CD8-positive, alpha-beta memory T cell (primary cell): ENCODE measurements at regions not wholly inside any gene's neighbourhood (a gene's known extent, or its start where the extent isn't known, plus 50 kb on each side); places are given as distances from the start of the nearest gene placed in this dataset.

Experiments used
- CTCF ChIA-PET: fragments of 350-600 bp; sonication (Branson Sonifier 250); formaldehyde crosslinking; loops from one replicate; lab custom pipeline; 2021; ENCODE audit warnings: antibody characterized with exemption; lab: Charles Lee
- POLR2A ChIA-PET: fragments of 350-600 bp; sonication (Branson Sonifier 250); formaldehyde crosslinking; loops from one replicate; lab custom pipeline; 2021; ENCODE audit warnings: antibody characterized with exemption; lab: Charles Lee
- DNase-seq, 5 donors: peaks; one replicate each; pipeline versions ENCODE4 v3.0.0 to v3.0.0-alpha.2; 2020 to 2022; ENCODE audit warnings: mixed read lengths in 1 of 5
- H3K27ac ChIP-seq: one replicate; pipeline ENCODE4 v1.7.0; 2013; ENCODE audit warnings: low read depth, mild to moderate bottlenecking, low read length, moderate library complexity
- H3K27me3 ChIP-seq: 2 replicates; pipeline ENCODE4 v1.7.0; 2013; ENCODE audit warnings: low read length, mild to moderate bottlenecking; ENCODE audit not compliant: insufficient read depth, poor library complexity, severe bottlenecking
- H3K36me3 ChIP-seq: 2 replicates; pipeline ENCODE4 v1.7.0; 2013; ENCODE audit warnings: mild to moderate bottlenecking, low read length, moderate library complexity; ENCODE audit not compliant: insufficient read depth
- H3K4me1 ChIP-seq: 2 replicates; pipeline ENCODE4 v1.7.0; 2013; ENCODE audit warnings: mild to moderate bottlenecking, low read length, moderate library complexity; ENCODE audit not compliant: insufficient read depth
- H3K4me3 ChIP-seq: 2 replicates; pipeline ENCODE4 v1.7.0; 2013; ENCODE audit warnings: mild to moderate bottlenecking, low read length
- H3K9me3 ChIP-seq: 2 replicates; pipeline ENCODE4 v1.7.0; 2013; ENCODE audit warnings: mild to moderate bottlenecking, low read length
- H3K27ac Mint-ChIP-seq, 8 donors: one replicate each; pipeline ENCODE4 v1.8.0; 2020 to 2021; ENCODE audit warnings: mixed read lengths in 8 of 8, mild to moderate bottlenecking in 6 of 8, inconsistent platforms in 3 of 8, moderate library complexity in 3 of 8
- H3K27me3 Mint-ChIP-seq, 2 donors: one replicate each; pipeline ENCODE4 v1.8.0; 2020 to 2021; ENCODE audit warnings: mixed read lengths in 2 of 2, mild to moderate bottlenecking in 1 of 2, moderate library complexity in 1 of 2
- H3K36me3 Mint-ChIP-seq, 3 donors: one replicate each; pipeline ENCODE4 v1.8.0; 2020 to 2021; ENCODE audit warnings: mixed read lengths in 3 of 3, inconsistent platforms in 1 of 3, mild to moderate bottlenecking in 1 of 3
- H3K4me1 Mint-ChIP-seq, 3 donors: one replicate each; pipeline ENCODE4 v1.8.0; 2020 to 2021; ENCODE audit warnings: mixed read lengths in 3 of 3, inconsistent platforms in 1 of 3, mild to moderate bottlenecking in 1 of 3
- H3K4me3 Mint-ChIP-seq, 7 donors: one replicate each; pipeline ENCODE4 v1.8.0; 2020 to 2021; ENCODE audit warnings: mixed read lengths in 7 of 7, mild to moderate bottlenecking in 6 of 7, moderate library complexity in 4 of 7, inconsistent platforms in 2 of 7
- H3K9me3 Mint-ChIP-seq, 5 donors: one replicate each; pipeline ENCODE4 v1.8.0; 2020 to 2022; ENCODE audit warnings: mixed read lengths in 5 of 5, mild to moderate bottlenecking in 3 of 5, moderate library complexity in 2 of 5, inconsistent platforms in 1 of 5

DNA sequence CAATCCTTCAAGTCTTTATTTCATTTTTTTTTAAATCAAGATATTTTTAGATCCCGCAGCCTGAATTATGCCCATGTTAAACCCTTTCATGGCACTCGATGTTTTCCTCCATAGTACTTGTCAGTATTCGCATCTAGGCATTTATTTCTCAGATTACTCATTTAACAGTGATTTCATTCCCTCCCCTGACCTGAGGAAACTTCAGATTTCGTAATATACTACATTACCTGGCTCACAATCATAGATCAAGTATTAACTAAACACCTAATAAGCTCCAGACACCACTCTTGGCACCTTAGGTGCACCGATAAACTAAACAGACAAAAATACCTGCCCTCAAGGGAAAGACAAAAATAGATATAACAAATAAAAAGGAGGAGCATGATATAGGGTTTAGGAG lies 413.2 kb upstream of the GJE1 start:
- no peak overlapping the region for H3K27ac Mint-ChIP-seq
- H3K4me3 ChIP-seq, result no peak overlapping the region
- POLR2A ChIA-PET, result no interaction called here
- no peaks in the 10 kb centered on the region for H3K9me3 ChIP-seq
- no peaks in the 10 kb centered on the region for H3K4me1 ChIP-seq
- no peaks in the 10 kb centered on the region for H3K27me3 ChIP-seq
- H3K27me3 Mint-ChIP-seq, result peaks cover 3 to 4% of the 10 kb centered on the region in 2 donors
- no peaks in the 10 kb centered on the region for H3K36me3 ChIP-seq
- H3K9me3 Mint-ChIP-seq, result peaks cover 0 to 2% (median 0%) of the 10 kb centered on the region in 5 donors
- H3K27ac ChIP-seq, result no peak overlapping the region
- no peak overlapping the region for H3K4me3 Mint-ChIP-seq
- no peak for DNase-seq
- CTCF ChIA-PET, result no interaction called here
- no peaks in the 10 kb centered on the region for H3K4me1 Mint-ChIP-seq
- no peaks in the 10 kb centered on the region for H3K36me3 Mint-ChIP-seq

- Mint-ChIP-seq H3K4me3 (no peak overlapping the region), H3K36me3 (no peaks in the 10 kb centered on the region)
Observed at GRCh38 chr6:141705431-141705830, 427.3 kb upstream of the GJE1 start.

GRCh38 chr6:141704151-141704550 lies 428.6 kb upstream of the GJE1 start:
- Mint-ChIP-seq H3K27me3 (no peaks in the 10 kb centered on the region), H3K27ac (peak overlapping the region in 1 of 8 donors; percentile 27), H3K4me1 (peaks cover 0 to 1% (median 0%) of the 10 kb centered on the region in 3 donors), H3K36me3 (no peaks in the 10 kb centered on the region), H3K4me3 (no peak overlapping the region), H3K9me3 (no peaks in the 10 kb centered on the region)
- no peak for DNase-seq
- H3K27me3 ChIP-seq, result no peaks in the 10 kb centered on the region
- H3K4me1 ChIP-seq, result no peaks in the 10 kb centered on the region
- POLR2A ChIA-PET, result no interaction called here
- CTCF ChIA-PET, result no interaction called here
- no peaks in the 10 kb centered on the region for H3K9me3 ChIP-seq
- no peak overlapping the region for H3K27ac ChIP-seq
- no peak overlapping the region for H3K4me3 ChIP-seq
- H3K36me3 ChIP-seq, result no peaks in the 10 kb centered on the region

More at GRCh38 chr6:141705431-141705830, 427.3 kb upstream of the GJE1 start:
- DNase-seq, result no peak
- H3K27ac Mint-ChIP-seq, result no peak overlapping the region
- peaks cover 0 to 1% (median 0%) of the 10 kb centered on the region in 3 donors for H3K4me1 Mint-ChIP-seq
- Histone ChIP-seq H3K9me3 (no peaks in the 10 kb centered on the region), H3K36me3 (no peaks in the 10 kb centered on the region), H3K4me1 (no peaks in the 10 kb centered on the region), H3K27me3 (no peaks in the 10 kb centered on the region), H3K27ac (no peak overlapping the region), H3K4me3 (no peak overlapping the region)
- POLR2A ChIA-PET, result no interaction called here
- CTCF ChIA-PET, result no interaction called here
- no peaks in the 10 kb centered on the region for H3K9me3 Mint-ChIP-seq
- peaks cover 0 to 4% of the 10 kb centered on the region in 2 donors for H3K27me3 Mint-ChIP-seq

- Histone ChIP-seq H3K4me3 (no peak overlapping the region), H3K4me1 (no peaks in the 10 kb centered on the region), H3K9me3 (no peaks in the 10 kb centered on the region), H3K36me3 (no peaks in the 10 kb centered on the region), H3K27me3 (no peaks in the 10 kb centered on the region), H3K27ac (no peak overlapping the region)
- DNase-seq, result no peak
- H3K4me3 Mint-ChIP-seq, result no peak overlapping the region
- H3K9me3 Mint-ChIP-seq, result peaks cover 0 to 3% (median 0%) of the 10 kb centered on the region in 5 donors
- H3K36me3 Mint-ChIP-seq, result no peaks in the 10 kb centered on the region
- peaks cover 0 to 1% (median 0%) of the 10 kb centered on the region in 3 donors for H3K4me1 Mint-ChIP-seq
- CTCF ChIA-PET, result no interaction called here
- POLR2A ChIA-PET, result no interaction called here
- H3K27ac Mint-ChIP-seq, result no peak overlapping the region
- H3K27me3 Mint-ChIP-seq, result no peaks in the 10 kb centered on the region
Observed at GRCh38 chr6:141701732-141702131, 431.0 kb upstream of the GJE1 start.

DNA sequence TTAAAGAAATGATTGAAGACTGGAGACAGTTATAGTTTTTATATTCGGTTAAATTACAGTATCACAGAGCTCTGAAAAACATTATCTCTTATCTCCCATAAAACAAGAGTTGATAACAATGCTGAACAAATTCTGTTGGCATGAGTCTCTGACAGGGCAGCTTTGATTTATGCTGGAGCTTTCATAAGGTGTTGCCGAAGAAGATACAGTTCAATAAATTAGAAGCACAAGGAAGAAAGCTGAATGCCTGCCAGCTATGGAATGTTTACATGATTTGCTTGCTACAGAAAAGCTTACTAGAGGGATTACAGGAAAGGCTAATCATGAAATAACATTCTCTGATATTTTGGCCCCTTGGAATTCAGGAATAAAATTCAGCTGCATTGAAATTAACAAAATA lies 431.9 kb upstream of the GJE1 start:
- DNase-seq, result no peak
- POLR2A ChIA-PET, result no interaction called here
- Histone ChIP-seq H3K27ac (no peak overlapping the region), H3K4me1 (no peaks in the 10 kb centered on the region), H3K4me3 (no peak overlapping the region), H3K27me3 (no peaks in the 10 kb centered on the region), H3K9me3 (no peaks in the 10 kb centered on the region), H3K36me3 (no peaks in the 10 kb centered on the region)
- H3K27ac Mint-ChIP-seq, result no peak overlapping the region
- peaks cover 0 to 3% (median 0%) of the 10 kb centered on the region in 5 donors for H3K9me3 Mint-ChIP-seq
- H3K4me1 Mint-ChIP-seq, result no peaks in the 10 kb centered on the region
- CTCF ChIA-PET, result no interaction called here
- H3K27me3 Mint-ChIP-seq, result no peaks in the 10 kb centered on the region
- no peaks in the 10 kb centered on the region for H3K36me3 Mint-ChIP-seq
- no peak overlapping the region for H3K4me3 Mint-ChIP-seq

DNA sequence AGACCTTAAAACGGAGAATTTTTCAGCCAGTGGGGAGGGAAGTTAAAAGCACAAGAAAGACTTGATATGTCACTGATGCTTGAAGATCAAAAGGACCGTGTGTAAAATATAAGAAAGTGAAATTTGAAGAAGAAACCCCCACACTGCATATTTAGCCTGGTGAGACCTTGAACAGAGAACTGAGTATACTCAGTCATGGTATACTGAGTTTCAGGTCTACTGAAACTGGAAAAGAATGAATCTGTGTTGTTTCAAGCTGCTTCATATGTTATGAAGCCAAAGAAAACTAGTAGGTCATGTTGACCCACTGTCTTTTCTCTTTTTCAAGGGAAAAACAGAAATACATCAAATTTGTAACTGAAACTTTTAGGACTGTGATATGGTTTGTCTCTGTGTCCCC lies 443.8 kb upstream of the GJE1 start:
- CTCF ChIA-PET, result no interaction called here
- Histone ChIP-seq H3K4me3 (no peak overlapping the region), H3K27me3 (no peaks in the 10 kb centered on the region), H3K4me1 (no peaks in the 10 kb centered on the region), H3K36me3 (no peaks in the 10 kb centered on the region), H3K9me3 (no peaks in the 10 kb centered on the region), H3K27ac (no peak overlapping the region)
- DNase-seq, result no peak
- Mint-ChIP-seq H3K9me3 (peaks cover 0 to 2% (median 0%) of the 10 kb centered on the region in 5 donors), H3K4me1 (no peaks in the 10 kb centered on the region), H3K27ac (no peak overlapping the region), H3K27me3 (no peaks in the 10 kb centered on the region), H3K36me3 (peaks cover 0 to 6% (median 0%) of the 10 kb centered on the region in 3 donors), H3K4me3 (no peak overlapping the region)
- POLR2A ChIA-PET, result no interaction called here

DNA sequence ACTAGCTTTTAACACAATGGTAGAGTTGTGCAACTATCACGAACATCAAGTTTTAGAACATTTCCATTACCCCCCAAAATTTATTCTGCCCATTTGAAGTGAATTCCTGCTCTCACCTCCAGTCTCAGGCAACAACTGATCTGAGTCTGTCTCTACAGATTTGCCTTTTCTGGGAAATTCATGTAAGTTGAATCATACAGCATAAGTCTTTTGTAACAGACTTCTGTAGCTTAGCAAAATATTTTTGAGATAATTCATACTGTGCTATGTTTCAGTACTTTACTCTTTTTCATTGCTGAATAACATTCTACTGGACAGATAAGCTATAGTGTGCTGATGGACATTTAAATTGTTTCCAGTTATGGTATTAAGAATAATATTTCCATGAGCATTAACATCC lies 447.3 kb upstream of the GJE1 start:
- H3K4me1 Mint-ChIP-seq, result no peaks in the 10 kb centered on the region
- no peak overlapping the region for H3K4me3 Mint-ChIP-seq
- no peaks in the 10 kb centered on the region for H3K9me3 Mint-ChIP-seq
- no peaks in the 10 kb centered on the region for H3K27me3 Mint-ChIP-seq
- no peaks in the 10 kb centered on the region for H3K4me1 ChIP-seq
- H3K27ac Mint-ChIP-seq, result no peak overlapping the region
- no peak overlapping the region for H3K27ac ChIP-seq
- H3K36me3 Mint-ChIP-seq, result peaks cover 0 to 6% (median 0%) of the 10 kb centered on the region in 3 donors
- H3K36me3 ChIP-seq, result no peaks in the 10 kb centered on the region
- ChIA-PET CTCF (no interaction called here), POLR2A (no interaction called here)
- H3K9me3 ChIP-seq, result no peaks in the 10 kb centered on the region
- no peak for DNase-seq
- H3K27me3 ChIP-seq, result no peaks in the 10 kb centered on the region
- no peak overlapping the region for H3K4me3 ChIP-seq

- Histone ChIP-seq H3K4me3 (no peak overlapping the region), H3K9me3 (no peaks in the 10 kb centered on the region), H3K4me1 (no peaks in the 10 kb centered on the region), H3K27ac (no peak overlapping the region), H3K36me3 (no peaks in the 10 kb centered on the region), H3K27me3 (no peaks in the 10 kb centered on the region)
- Mint-ChIP-seq H3K27me3 (no peaks in the 10 kb centered on the region), H3K27ac (no peak overlapping the region), H3K36me3 (no peaks in the 10 kb centered on the region), H3K4me3 (no peak overlapping the region), H3K4me1 (peaks cover 1 to 5% (median 4%) of the 10 kb centered on the region in 3 donors), H3K9me3 (no peaks in the 10 kb centered on the region)
- POLR2A ChIA-PET, result no interaction called here
- CTCF ChIA-PET, result no interaction called here
- DNase-seq, result no peak
Observed at GRCh38 chr6:141682391-141682790, 450.3 kb upstream of the GJE1 start.
